ENCODE measurements at regions not wholly inside any gene's neighbourhood (a gene's known extent, or its start where the extent isn't known, plus 50 kb on each side); places are given as distances from the start of the nearest gene placed in this dataset.
A peak's percentile ranks its signal among the peaks of the same experiment; 100 is the strongest.

DNA sequence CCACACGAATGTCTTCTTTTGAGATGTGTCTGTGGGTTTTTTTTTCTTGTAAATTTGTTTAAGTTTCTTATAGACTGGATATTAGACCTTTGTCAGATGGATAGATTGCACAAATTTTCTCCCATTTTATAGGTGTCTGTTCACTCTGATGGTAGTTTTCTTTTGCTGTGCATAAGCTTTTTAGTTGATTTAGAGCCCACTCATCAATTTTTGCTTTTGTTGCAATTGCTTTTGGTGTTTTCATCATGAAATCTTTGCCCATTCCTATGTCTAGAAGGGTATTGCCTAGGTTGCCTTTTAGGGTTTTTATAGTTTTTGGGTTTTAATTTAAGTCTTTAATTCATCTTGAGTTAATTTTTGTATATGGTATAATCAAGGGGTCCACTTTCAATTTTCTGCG lies 57.7 kb downstream of the NKX2-2 start:
- no peaks in the 10 kb centered on the region for H3K36me3 ChIP-seq (ENCODE audit: control insufficient read depth, insufficient read depth, low read length)
- H3K4me3 ChIP-seq (replicated peaks in 1 of 4; ENCODE audit: control extremely low read depth in 1 of 4, insufficient read depth in 1 of 4, low read depth in 3 of 4, low read length in 4 of 4), result no peak overlapping the region
- no peak for DNase-seq (ENCODE audit: low read depth in 2 of 2)
- no peak overlapping the region for H3K9ac ChIP-seq (ENCODE audit: insufficient read depth, low read length)
- no peak overlapping the region for H2AFZ ChIP-seq (ENCODE audit: low read length)
- no peaks in the 10 kb centered on the region for H3K9me3 ChIP-seq (ENCODE audit: control insufficient read depth, insufficient read depth, low read depth, low read length)
- H3K4me1 ChIP-seq (ENCODE audit: control insufficient read depth, extremely low read depth, insufficient read depth, low read length), result no peaks in the 10 kb centered on the region
- H3K27me3 ChIP-seq (ENCODE audit: control insufficient read depth, insufficient read depth, low read length), result no peaks in the 10 kb centered on the region
- no peak for TF ChIP-seq EZH2 (IDR thresholded peaks at IDR 0.05; ENCODE audit: low read length, missing control alignments)
- TF ChIP-seq, protein P1, sequence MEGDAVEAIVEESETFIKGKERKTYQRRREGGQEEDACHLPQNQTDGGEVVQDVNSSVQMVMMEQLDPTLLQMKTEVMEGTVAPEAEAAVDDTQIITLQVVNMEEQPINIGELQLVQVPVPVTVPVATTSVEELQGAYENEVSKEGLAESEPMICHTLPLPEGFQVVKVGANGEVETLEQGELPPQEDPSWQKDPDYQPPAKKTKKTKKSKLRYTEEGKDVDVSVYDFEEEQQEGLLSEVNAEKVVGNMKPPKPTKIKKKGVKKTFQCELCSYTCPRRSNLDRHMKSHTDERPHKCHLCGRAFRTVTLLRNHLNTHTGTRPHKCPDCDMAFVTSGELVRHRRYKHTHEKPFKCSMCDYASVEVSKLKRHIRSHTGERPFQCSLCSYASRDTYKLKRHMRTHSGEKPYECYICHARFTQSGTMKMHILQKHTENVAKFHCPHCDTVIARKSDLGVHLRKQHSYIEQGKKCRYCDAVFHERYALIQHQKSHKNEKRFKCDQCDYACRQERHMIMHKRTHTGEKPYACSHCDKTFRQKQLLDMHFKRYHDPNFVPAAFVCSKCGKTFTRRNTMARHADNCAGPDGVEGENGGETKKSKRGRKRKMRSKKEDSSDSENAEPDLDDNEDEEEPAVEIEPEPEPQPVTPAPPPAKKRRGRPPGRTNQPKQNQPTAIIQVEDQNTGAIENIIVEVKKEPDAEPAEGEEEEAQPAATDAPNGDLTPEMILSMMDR (conservative IDR thresholded peaks at IDR 0.05 in 1 of 2, IDR thresholded peaks at IDR 0.05 in 1 of 2; ENCODE audit: low read depth in 1 of 2, low read length in 2 of 2), result no peak
- H4K20me1 ChIP-seq (ENCODE audit: control insufficient read depth, extremely low read depth, insufficient read depth, low read length), result no peaks in the 10 kb centered on the region
- no peak overlapping the region for H3K4me2 ChIP-seq (ENCODE audit: extremely low read depth, insufficient read depth, low read length)
- no peaks in the 10 kb centered on the region for H3K79me2 ChIP-seq (ENCODE audit: control insufficient read depth, insufficient read depth, low read length)
- no peak overlapping the region for H3K27ac ChIP-seq (ENCODE audit: insufficient read depth, low read length)

DNA sequence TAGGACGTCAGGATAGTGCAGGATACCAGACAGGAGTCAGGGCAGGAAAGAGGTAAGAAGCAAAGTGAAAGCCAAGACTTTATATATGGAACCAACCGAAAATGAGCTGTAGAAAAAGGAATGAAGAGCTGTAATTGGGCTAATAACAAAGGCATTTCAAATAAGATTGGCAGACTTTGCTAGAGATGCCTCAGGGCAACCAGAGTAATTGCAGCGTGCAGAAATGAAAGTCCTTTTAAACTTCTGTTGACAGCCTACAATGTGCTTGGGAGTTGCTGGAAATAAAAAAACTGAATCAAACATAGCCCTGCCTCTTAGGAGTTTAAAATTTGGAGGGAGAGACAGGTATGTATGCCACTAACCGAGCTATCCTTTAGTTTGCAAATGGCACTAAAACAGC lies 56.4 kb upstream of the NKX2-4 start:
- no peak overlapping the region for H3K4me2 ChIP-seq (ENCODE audit: extremely low read depth, insufficient read depth, low read length)
- TF ChIP-seq, protein P1 (conservative IDR thresholded peaks at IDR 0.05 in 1 of 2, IDR thresholded peaks at IDR 0.05 in 1 of 2; ENCODE audit: low read depth in 1 of 2, low read length in 2 of 2), result no peak
- TF ChIP-seq EZH2 (IDR thresholded peaks at IDR 0.05; ENCODE audit: low read length, missing control alignments), result no peak
- H3K27ac ChIP-seq (ENCODE audit: insufficient read depth, low read length), result no peak overlapping the region
- no peaks in the 10 kb centered on the region for H4K20me1 ChIP-seq (ENCODE audit: control insufficient read depth, extremely low read depth, insufficient read depth, low read length)
- no peaks in the 10 kb centered on the region for H3K79me2 ChIP-seq (ENCODE audit: control insufficient read depth, insufficient read depth, low read length)
- H3K4me1 ChIP-seq (ENCODE audit: control insufficient read depth, extremely low read depth, insufficient read depth, low read length), result no peaks in the 10 kb centered on the region
- no peak overlapping the region for H3K4me3 ChIP-seq (replicated peaks in 1 of 4; ENCODE audit: control extremely low read depth in 1 of 4, insufficient read depth in 1 of 4, low read depth in 3 of 4, low read length in 4 of 4)
- H3K36me3 ChIP-seq (ENCODE audit: control insufficient read depth, insufficient read depth, low read length), result no peaks in the 10 kb centered on the region
- no peak overlapping the region for H3K9ac ChIP-seq (ENCODE audit: insufficient read depth, low read length)
- H2AFZ ChIP-seq (ENCODE audit: low read length), result no peak overlapping the region
- H3K27me3 ChIP-seq (ENCODE audit: control insufficient read depth, insufficient read depth, low read length), result no peaks in the 10 kb centered on the region
- no peak for DNase-seq (ENCODE audit: low read depth in 2 of 2)
- no peaks in the 10 kb centered on the region for H3K9me3 ChIP-seq (ENCODE audit: control insufficient read depth, insufficient read depth, low read depth, low read length)

DNA sequence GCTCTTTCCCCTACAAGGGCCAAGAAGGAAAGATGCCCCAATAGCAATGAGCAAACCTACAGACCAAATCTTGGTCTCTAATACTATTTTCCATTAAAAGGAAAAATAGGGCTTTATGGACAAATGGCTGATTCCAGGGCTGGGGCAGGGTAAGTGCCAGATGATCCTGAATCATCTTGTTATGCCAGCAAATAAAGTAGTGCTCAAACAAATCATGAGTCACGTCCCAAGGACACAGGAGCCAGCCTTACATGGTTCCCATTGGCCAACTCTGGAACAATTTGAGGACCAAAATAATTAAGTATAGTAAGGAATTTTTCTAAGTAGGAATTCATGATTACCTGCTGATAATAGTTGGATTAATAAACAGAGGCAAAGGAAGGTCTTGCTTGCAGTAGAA lies 53.2 kb upstream of the NKX2-4 start:
- no peaks in the 10 kb centered on the region for H4K20me1 ChIP-seq (ENCODE audit: control insufficient read depth, extremely low read depth, insufficient read depth, low read length)
- H3K27me3 ChIP-seq (ENCODE audit: control insufficient read depth, insufficient read depth, low read length), result no peaks in the 10 kb centered on the region
- H3K9ac ChIP-seq (ENCODE audit: insufficient read depth, low read length), result no peak overlapping the region
- no peak overlapping the region for H2AFZ ChIP-seq (ENCODE audit: low read length)
- no peaks in the 10 kb centered on the region for H3K79me2 ChIP-seq (ENCODE audit: control insufficient read depth, insufficient read depth, low read length)
- no peak for TF ChIP-seq EZH2 (IDR thresholded peaks at IDR 0.05; ENCODE audit: low read length, missing control alignments)
- TF ChIP-seq, protein P1 (conservative IDR thresholded peaks at IDR 0.05 in 1 of 2, IDR thresholded peaks at IDR 0.05 in 1 of 2; ENCODE audit: low read depth in 1 of 2, low read length in 2 of 2), result no peak
- H3K4me2 ChIP-seq (ENCODE audit: extremely low read depth, insufficient read depth, low read length), result no peak overlapping the region
- no peaks in the 10 kb centered on the region for H3K9me3 ChIP-seq (ENCODE audit: control insufficient read depth, insufficient read depth, low read depth, low read length)
- no peaks in the 10 kb centered on the region for H3K4me1 ChIP-seq (ENCODE audit: control insufficient read depth, extremely low read depth, insufficient read depth, low read length)
- H3K4me3 ChIP-seq (replicated peaks in 1 of 4; ENCODE audit: control extremely low read depth in 1 of 4, insufficient read depth in 1 of 4, low read depth in 3 of 4, low read length in 4 of 4), result no peak overlapping the region
- no peak overlapping the region for H3K27ac ChIP-seq (ENCODE audit: insufficient read depth, low read length)
- peak in 1 of 2 donors; percentile 5 for DNase-seq (ENCODE audit: low read depth in 2 of 2)
- no peaks in the 10 kb centered on the region for H3K36me3 ChIP-seq (ENCODE audit: control insufficient read depth, insufficient read depth, low read length)
